Neural crest cell (in vitro differentiated cells): ENCODE measurements at regions not wholly inside any gene's neighbourhood (a gene's known extent, or its start where the extent isn't known, plus 50 kb on each side); places are given as distances from the start of the nearest gene placed in this dataset.

Experiments used
- DNase-seq: peaks from one replicate; pipeline ENCODE4 v3.0.0; 2021; ENCODE audit warnings: low read depth, mixed read lengths, low spot score
- H3K27ac Mint-ChIP-seq: one replicate; pipeline ENCODE4 v1.8.0; 2021; ENCODE audit warnings: mild to moderate bottlenecking, mixed read lengths; ENCODE audit not compliant: unreplicated experiment
- H3K27me3 Mint-ChIP-seq: 2 replicates; pipeline ENCODE4 v1.8.0; 2021; ENCODE audit warnings: low read depth, mild to moderate bottlenecking, mixed read lengths
- H3K36me3 Mint-ChIP-seq: 2 replicates; pipeline ENCODE4 v1.8.0; 2021; ENCODE audit warnings: low read depth, mild to moderate bottlenecking, mixed read lengths
- H3K4me1 Mint-ChIP-seq: 2 replicates; pipeline ENCODE4 v1.8.0; 2021; ENCODE audit warnings: mixed read lengths
- H3K4me3 Mint-ChIP-seq: one replicate; pipeline ENCODE4 v1.8.0; 2021; ENCODE audit warnings: mild to moderate bottlenecking, mixed read lengths
- H3K9me3 Mint-ChIP-seq: 2 replicates; pipeline ENCODE4 v1.8.0; 2021; ENCODE audit warnings: mixed read lengths
- CTCF ChIP-seq: fragments of 200-600 bp; sonication (generic); conservative IDR thresholded peaks from 2 replicates; pipeline ENCODE4 v1.5.0; 2021; ENCODE audit warnings: antibody characterized with exemption, mild to moderate bottlenecking

DNA sequence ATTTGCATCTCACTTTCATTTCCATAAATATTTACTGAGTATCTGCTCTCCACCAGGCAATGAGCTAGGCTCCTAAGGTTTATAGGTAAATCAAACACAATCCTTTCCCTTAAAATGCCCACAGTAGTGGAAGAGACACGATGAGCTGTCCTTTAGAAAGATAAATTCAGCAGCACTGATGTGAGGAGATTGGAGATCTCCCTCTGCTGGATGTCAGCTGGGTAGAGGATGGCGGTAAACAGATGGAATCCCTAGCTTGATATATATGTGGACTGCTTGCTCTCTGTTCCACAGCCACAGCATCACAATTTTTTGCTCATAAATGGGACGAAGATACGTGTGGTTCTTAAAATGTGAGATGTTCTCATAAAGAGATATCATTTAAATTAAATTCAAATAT, 216.4 kb upstream of the RASGEF1B start:
- peak; percentile 24 for TF ChIP-seq CTCF
- H3K27ac Mint-ChIP-seq, result no peak overlapping the region
- H3K4me3 Mint-ChIP-seq, result no peak overlapping the region
- no peak for DNase-seq
- H3K27me3 Mint-ChIP-seq, result no peaks in the 10 kb centered on the region
- H3K36me3 Mint-ChIP-seq, result no peaks in the 10 kb centered on the region
- no peaks in the 10 kb centered on the region for H3K4me1 Mint-ChIP-seq
- H3K9me3 Mint-ChIP-seq, result no peaks in the 10 kb centered on the region

- no peak for DNase-seq
- H3K9me3 Mint-ChIP-seq, result no peaks in the 10 kb centered on the region
- H3K4me3 Mint-ChIP-seq, result no peak overlapping the region
- no peaks in the 10 kb centered on the region for H3K36me3 Mint-ChIP-seq
- H3K4me1 Mint-ChIP-seq, result no peaks in the 10 kb centered on the region
- TF ChIP-seq CTCF, result no peak
- peaks cover under 1% of the 10 kb centered on the region for H3K27me3 Mint-ChIP-seq
- H3K27ac Mint-ChIP-seq, result no peak overlapping the region
These were observed 215.8 kb upstream of the RASGEF1B start for GRCh38 chr4:81687471-81687870.

- Mint-ChIP-seq H3K4me1 (no peaks in the 10 kb centered on the region), H3K27me3 (peaks cover 13% of the 10 kb centered on the region), H3K4me3 (no peak overlapping the region), H3K36me3 (no peaks in the 10 kb centered on the region), H3K9me3 (no peaks in the 10 kb centered on the region), H3K27ac (no peak overlapping the region)
- no peak for DNase-seq
- no peak for TF ChIP-seq CTCF
These were observed 213.4 kb upstream of the RASGEF1B start for GRCh38 chr4:81685104-81685503.

DNA sequence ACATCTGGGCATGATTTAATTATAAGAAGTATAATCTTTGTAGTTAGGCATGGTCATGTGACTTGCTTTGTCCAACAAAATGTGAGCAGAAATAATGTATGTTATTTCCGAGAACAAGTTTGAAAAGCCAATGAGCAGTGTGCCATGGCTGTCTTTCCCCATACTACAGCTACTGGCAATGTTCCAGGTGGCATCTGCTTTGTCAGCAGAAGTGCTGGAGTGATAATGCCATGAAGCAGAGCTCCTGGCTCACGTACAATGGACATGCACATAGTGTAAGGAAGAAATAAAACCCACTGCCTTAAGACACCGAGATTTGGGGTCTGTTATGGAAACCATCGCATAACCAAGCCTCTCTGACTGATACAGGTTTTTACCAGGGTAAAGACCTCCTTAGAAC, 212.6 kb upstream of the RASGEF1B start:
- no peak for TF ChIP-seq CTCF
- H3K27me3 Mint-ChIP-seq, result peaks cover 15% of the 10 kb centered on the region
- no peak overlapping the region for H3K4me3 Mint-ChIP-seq
- H3K36me3 Mint-ChIP-seq, result no peaks in the 10 kb centered on the region
- no peaks in the 10 kb centered on the region for H3K9me3 Mint-ChIP-seq
- no peak overlapping the region for H3K27ac Mint-ChIP-seq
- DNase-seq, result no peak
- H3K4me1 Mint-ChIP-seq, result no peaks in the 10 kb centered on the region

GRCh38 chr4:81682492-81682891, 210.8 kb upstream of the RASGEF1B start:
- peaks cover 15% of the 10 kb centered on the region for H3K27me3 Mint-ChIP-seq
- no peak for TF ChIP-seq CTCF
- H3K27ac Mint-ChIP-seq, result no peak overlapping the region
- H3K4me1 Mint-ChIP-seq, result no peaks in the 10 kb centered on the region
- H3K36me3 Mint-ChIP-seq, result no peaks in the 10 kb centered on the region
- DNase-seq, result no peak
- H3K4me3 Mint-ChIP-seq, result no peak overlapping the region
- no peaks in the 10 kb centered on the region for H3K9me3 Mint-ChIP-seq

DNA sequence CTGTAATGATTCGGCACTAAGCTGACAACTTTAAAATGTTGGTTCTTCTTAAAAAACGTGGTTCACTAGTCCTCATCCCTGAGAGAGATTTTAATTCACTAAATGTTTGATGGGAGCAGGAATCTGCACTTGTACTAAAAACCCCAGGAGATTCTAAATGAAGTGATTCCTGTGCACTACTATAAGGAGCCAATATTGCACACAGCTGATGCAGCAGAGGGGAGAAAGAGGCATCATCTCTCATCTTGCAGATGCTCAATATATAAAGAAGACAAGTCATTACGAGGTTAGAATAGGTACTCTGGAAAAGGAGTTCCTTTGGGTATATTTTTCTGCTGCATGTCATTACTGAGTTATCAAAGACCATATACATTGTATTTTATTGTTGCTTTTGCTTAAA, 207.6 kb upstream of the RASGEF1B start:
- Mint-ChIP-seq H3K36me3 (no peaks in the 10 kb centered on the region), H3K9me3 (no peaks in the 10 kb centered on the region), H3K4me1 (no peaks in the 10 kb centered on the region), H3K27ac (no peak overlapping the region), H3K4me3 (no peak overlapping the region), H3K27me3 (peaks cover 15% of the 10 kb centered on the region)
- no peak for DNase-seq
- TF ChIP-seq CTCF, result no peak
